Cardiac muscle cell (in vitro differentiated cells and primary cell): ENCODE measurements at regions not wholly inside any gene's neighbourhood (a gene's known extent, or its start where the extent isn't known, plus 50 kb on each side); places are given as distances from the start of the nearest gene placed in this dataset.

Experiments
- DNase-seq, 2 donors: peaks; one replicate each; pipeline versions ENCODE4 v3.0.0 to v3.0.0-alpha.2; 2010 to 2017; ENCODE audit warnings: low read depth in 1 of 2, low spot score in 1 of 2
- H3K27ac ChIP-seq: fragments of 200-600 bp; sonication (generic); 2 replicates; pipeline ENCODE4 v1.5.1; 2016
- H3K27me3 ChIP-seq: fragments of 200-600 bp; sonication (generic); 2 replicates; pipeline ENCODE4 v1.6.0; 2016; ENCODE audit warnings: control low read depth
- H3K36me3 ChIP-seq: fragments of 200-600 bp; sonication (generic); 2 replicates; pipeline ENCODE4 v1.5.1; 2016; ENCODE audit warnings: control low read depth
- H3K4me1 ChIP-seq: fragments of 200-600 bp; sonication (generic); 2 replicates; pipeline ENCODE4 v1.8.1; 2017; ENCODE audit warnings: low read depth, mild to moderate bottlenecking, mixed run types
- H3K4me3 ChIP-seq: fragments of 200-600 bp; sonication (generic); 2 replicates; pipeline ENCODE4 v1.5.1; 2016; ENCODE audit warnings: mild to moderate bottlenecking
- H3K9me3 ChIP-seq: fragments of 200-600 bp; sonication (generic); 2 replicates; pipeline ENCODE4 v1.5.1; 2017; ENCODE audit warnings: low read depth, mild to moderate bottlenecking, control low read depth
- TF ChIP-seq, protein P1 (sequence below): IDR thresholded peaks from 2 replicates; pipeline ENCODE4 v1.5.1; 2012; ENCODE audit warnings: low read depth, mild to moderate bottlenecking, low read length

DNA sequence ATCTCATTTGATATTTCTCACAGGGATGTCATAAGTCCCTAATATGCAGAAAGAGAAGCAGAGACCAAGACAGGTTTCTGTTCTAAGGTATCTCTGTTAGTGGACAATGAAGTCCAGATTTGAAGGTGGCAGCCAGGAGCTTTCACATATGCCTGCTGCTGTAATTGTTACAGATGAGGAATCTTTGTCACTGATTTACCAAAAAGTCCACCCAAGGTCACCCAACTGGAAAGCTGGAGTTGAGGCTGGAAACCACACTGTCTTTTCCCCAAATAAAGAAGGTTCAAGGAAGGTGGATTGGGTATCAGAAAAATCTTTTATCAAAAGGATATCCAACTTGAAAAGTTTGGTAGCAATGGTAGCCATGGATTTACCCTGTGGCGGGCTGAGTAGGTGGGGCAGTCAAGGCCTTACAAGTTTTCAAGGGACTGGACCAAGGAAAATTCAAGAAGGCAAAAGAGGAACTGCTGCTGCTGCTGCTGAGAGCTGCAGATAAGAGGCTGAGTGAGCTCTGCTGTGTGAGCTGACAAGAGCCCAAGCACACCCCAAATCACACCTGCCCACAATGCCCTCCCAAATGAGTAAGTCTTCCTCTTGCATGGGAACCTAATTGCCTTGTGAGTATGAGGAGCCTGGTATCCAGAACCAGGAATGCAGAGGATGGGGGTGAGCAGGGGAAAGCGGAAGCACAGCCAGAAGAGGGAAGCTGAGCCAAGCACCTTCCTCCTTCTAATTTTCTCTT lies 241.2 kb downstream of the ANAPC1 start:
- H3K27me3 ChIP-seq: no peaks in the 10 kb centered on the region
- no peak for DNase-seq
- H3K27ac ChIP-seq: no peak overlapping the region
- H3K4me3 ChIP-seq: no peak overlapping the region
- TF ChIP-seq, protein P1, sequence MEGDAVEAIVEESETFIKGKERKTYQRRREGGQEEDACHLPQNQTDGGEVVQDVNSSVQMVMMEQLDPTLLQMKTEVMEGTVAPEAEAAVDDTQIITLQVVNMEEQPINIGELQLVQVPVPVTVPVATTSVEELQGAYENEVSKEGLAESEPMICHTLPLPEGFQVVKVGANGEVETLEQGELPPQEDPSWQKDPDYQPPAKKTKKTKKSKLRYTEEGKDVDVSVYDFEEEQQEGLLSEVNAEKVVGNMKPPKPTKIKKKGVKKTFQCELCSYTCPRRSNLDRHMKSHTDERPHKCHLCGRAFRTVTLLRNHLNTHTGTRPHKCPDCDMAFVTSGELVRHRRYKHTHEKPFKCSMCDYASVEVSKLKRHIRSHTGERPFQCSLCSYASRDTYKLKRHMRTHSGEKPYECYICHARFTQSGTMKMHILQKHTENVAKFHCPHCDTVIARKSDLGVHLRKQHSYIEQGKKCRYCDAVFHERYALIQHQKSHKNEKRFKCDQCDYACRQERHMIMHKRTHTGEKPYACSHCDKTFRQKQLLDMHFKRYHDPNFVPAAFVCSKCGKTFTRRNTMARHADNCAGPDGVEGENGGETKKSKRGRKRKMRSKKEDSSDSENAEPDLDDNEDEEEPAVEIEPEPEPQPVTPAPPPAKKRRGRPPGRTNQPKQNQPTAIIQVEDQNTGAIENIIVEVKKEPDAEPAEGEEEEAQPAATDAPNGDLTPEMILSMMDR: no peak
- no peaks in the 10 kb centered on the region for H3K36me3 ChIP-seq
- H3K9me3 ChIP-seq: no peaks in the 10 kb centered on the region
- H3K4me1 ChIP-seq: peaks cover 11% of the 10 kb centered on the region

- H3K27me3 ChIP-seq: no peaks in the 10 kb centered on the region
- no peaks in the 10 kb centered on the region for H3K9me3 ChIP-seq
- H3K4me3 ChIP-seq: no peak overlapping the region
- TF ChIP-seq, protein P1: no peak
- DNase-seq: no peak
- no peaks in the 10 kb centered on the region for H3K36me3 ChIP-seq
- no peak overlapping the region for H3K27ac ChIP-seq
- peaks cover 11% of the 10 kb centered on the region for H3K4me1 ChIP-seq
These were observed 240.2 kb downstream of the ANAPC1 start for GRCh38 chr2:111643759-111644158.

GRCh38 chr2:111647359-111647758 lies 236.6 kb downstream of the ANAPC1 start:
- Histone ChIP-seq H3K27ac (no peak overlapping the region), H3K36me3 (no peaks in the 10 kb centered on the region)

DNA sequence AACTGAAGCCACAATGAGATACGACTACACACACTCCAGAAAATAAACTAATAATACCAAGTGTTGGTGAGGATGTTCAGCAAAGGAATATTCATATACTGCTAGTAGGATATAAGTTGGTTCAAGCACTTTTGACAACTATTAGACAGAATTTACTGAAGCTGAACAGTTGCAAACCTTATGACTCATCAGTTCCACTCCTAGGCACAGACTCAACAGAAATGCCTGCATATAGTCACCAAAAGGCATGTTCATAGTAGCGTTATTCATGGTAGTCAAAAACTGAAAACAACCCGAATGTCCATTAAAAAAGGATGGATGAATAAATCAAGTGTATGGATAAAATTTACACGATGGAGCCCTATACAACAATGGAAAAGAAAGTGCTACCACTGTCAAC lies 232.0 kb downstream of the ANAPC1 start:
- Histone ChIP-seq H3K36me3 (no peaks in the 10 kb centered on the region), H3K9me3 (no peaks in the 10 kb centered on the region), H3K4me3 (no peak overlapping the region), H3K4me1 (peaks cover 36% of the 10 kb centered on the region), H3K27ac (peak overlapping the region; percentile 65), H3K27me3 (no peaks in the 10 kb centered on the region)
- TF ChIP-seq, protein P1: no peak
- no peak for DNase-seq

More at GRCh38 chr2:111647359-111647758, 236.6 kb downstream of the ANAPC1 start:
- no peak for DNase-seq
- H3K4me1 ChIP-seq: peaks cover 6% of the 10 kb centered on the region
- H3K27me3 ChIP-seq: no peaks in the 10 kb centered on the region
- no peaks in the 10 kb centered on the region for H3K9me3 ChIP-seq
- TF ChIP-seq, protein P1: no peak
- no peak overlapping the region for H3K4me3 ChIP-seq

DNA sequence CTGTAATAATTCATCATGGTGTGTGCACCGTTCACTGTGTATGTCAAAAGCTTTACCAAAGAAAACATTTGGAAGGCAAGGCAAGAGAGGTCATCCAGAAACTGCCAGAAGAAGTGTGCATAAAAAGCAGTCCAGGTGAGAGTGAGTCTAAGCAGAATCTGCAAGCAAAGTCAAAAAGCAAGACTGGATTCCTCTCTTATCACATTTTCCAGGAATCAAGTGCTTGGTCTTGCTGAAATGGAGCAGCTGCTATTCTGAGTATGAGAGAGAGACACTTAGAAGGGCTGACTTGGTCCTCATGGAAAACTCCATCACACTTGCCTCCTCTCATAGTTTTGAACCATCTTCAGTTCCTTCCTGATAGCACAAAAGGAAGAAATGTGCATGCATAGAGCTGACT lies 231.3 kb downstream of the ANAPC1 start:
- H3K4me1 ChIP-seq: peaks cover 37% of the 10 kb centered on the region
- H3K27ac ChIP-seq: peak overlapping the region; percentile 65
- no peaks in the 10 kb centered on the region for H3K36me3 ChIP-seq
- TF ChIP-seq, protein P1: no peak
- no peaks in the 10 kb centered on the region for H3K27me3 ChIP-seq
- H3K4me3 ChIP-seq: no peak overlapping the region
- peak in 1 of 2 donors; percentile 77 for DNase-seq
- no peaks in the 10 kb centered on the region for H3K9me3 ChIP-seq
